A673 (cell line): ENCODE measurements at regions not wholly inside any gene's neighbourhood (a gene's known extent, or its start where the extent isn't known, plus 50 kb on each side); places are given as distances from the start of the nearest gene placed in this dataset.

Source experiments
- BruUV-seq: library from RNA; stranded (reverse); fragments of 400-500 nt; replicated peaks from 2 replicates; lab custom pipeline; 2021; lab: Mats Ljungman, UMichigan
- CTCF ChIA-PET: fragments of 300-600 bp; sonication (Branson Sonifier 250); formaldehyde crosslinking; loops from one replicate; lab custom pipeline; 2022; ENCODE audit warnings: antibody characterized with exemption; lab: Charles Lee
- POLR2A ChIA-PET: fragments of 300-600 bp; sonication (Branson Sonifier 250); formaldehyde crosslinking; loops from one replicate; lab custom pipeline; 2022; ENCODE audit warnings: antibody characterized with exemption; ENCODE audit not compliant: low non-redundant PET; lab: Charles Lee
- DNase-seq: peaks from one replicate; pipeline ENCODE4 v3.0.0-alpha.2; 2015; ENCODE audit warnings: low spot score
- H3K27ac ChIP-seq: fragments of 200-600 bp; sonication (generic); 2 replicates; pipeline ENCODE4 v1.5.1; 2016; ENCODE audit warnings: mixed run types, low read depth, mild to moderate bottlenecking, mixed read lengths, antibody characterized with exemption, low read length; ENCODE audit not compliant: poor library complexity, severe bottlenecking
- H3K27me3 ChIP-seq: fragments of 200-600 bp; sonication (generic); replicated peaks from 2 replicates; pipeline ENCODE4 v1.6.1; 2017; ENCODE audit warnings: mixed run types, low read depth, mild to moderate bottlenecking, mixed read lengths, antibody characterized with exemption, low read length; ENCODE audit not compliant: insufficient read depth, poor library complexity
- H3K36me3 ChIP-seq: fragments of 200-600 bp; sonication (generic); 2 replicates; pipeline ENCODE4 v1.6.1; 2016; ENCODE audit warnings: mixed run types, mild to moderate bottlenecking, mixed read lengths, antibody characterized with exemption, low read length; ENCODE audit not compliant: insufficient read depth, poor library complexity, severe bottlenecking
- H3K4me1 ChIP-seq: fragments of 200-600 bp; sonication (generic); 2 replicates; pipeline ENCODE4 v1.6.1; 2017; ENCODE audit warnings: mixed run types, mild to moderate bottlenecking, mixed read lengths, antibody characterized with exemption, low read length; ENCODE audit not compliant: insufficient read depth, poor library complexity, severe bottlenecking
- H3K4me3 ChIP-seq: fragments of 200-600 bp; sonication (generic); 2 replicates; pipeline ENCODE4 v1.5.1; 2016; ENCODE audit warnings: low read depth, mixed run types, mild to moderate bottlenecking, mixed read lengths, low read length; ENCODE audit not compliant: poor library complexity, severe bottlenecking
- H3K9me3 ChIP-seq: fragments of 200-600 bp; sonication (generic); 2 replicates; pipeline ENCODE4 v1.6.1; 2016; ENCODE audit warnings: mixed run types, low read depth, mild to moderate bottlenecking, mixed read lengths, antibody characterized with exemption, low read length; ENCODE audit not compliant: poor library complexity, severe bottlenecking
- EZH2 ChIP-seq: fragments of 200-600 bp; sonication (generic); IDR thresholded peaks from 2 replicates; pipeline ENCODE4 v1.6.1; 2017; ENCODE audit warnings: borderline replicate concordance, low read depth, mild to moderate bottlenecking, mixed read lengths, antibody characterized with exemption, low read length; ENCODE audit not compliant: poor library complexity, severe bottlenecking
- intact Hi-C: fragments of 100-400 bp; cut with micrococcal nuclease; formaldehyde crosslinking; loops from one replicate; pipeline ENCODE4 v1.10.0; 2022; ENCODE audit not compliant: unreplicated experiment
- TF ChIP-seq, protein P1 (sequence below): fragments of 300-800, 200-600 bp; sonication (generic); conservative IDR thresholded peaks from 2 replicates; pipeline ENCODE4 v1.5.1; 2017; ENCODE audit warnings: low read depth, mild to moderate bottlenecking, antibody characterized with exemption, low read length, moderate library complexity, mixed read lengths

DNA sequence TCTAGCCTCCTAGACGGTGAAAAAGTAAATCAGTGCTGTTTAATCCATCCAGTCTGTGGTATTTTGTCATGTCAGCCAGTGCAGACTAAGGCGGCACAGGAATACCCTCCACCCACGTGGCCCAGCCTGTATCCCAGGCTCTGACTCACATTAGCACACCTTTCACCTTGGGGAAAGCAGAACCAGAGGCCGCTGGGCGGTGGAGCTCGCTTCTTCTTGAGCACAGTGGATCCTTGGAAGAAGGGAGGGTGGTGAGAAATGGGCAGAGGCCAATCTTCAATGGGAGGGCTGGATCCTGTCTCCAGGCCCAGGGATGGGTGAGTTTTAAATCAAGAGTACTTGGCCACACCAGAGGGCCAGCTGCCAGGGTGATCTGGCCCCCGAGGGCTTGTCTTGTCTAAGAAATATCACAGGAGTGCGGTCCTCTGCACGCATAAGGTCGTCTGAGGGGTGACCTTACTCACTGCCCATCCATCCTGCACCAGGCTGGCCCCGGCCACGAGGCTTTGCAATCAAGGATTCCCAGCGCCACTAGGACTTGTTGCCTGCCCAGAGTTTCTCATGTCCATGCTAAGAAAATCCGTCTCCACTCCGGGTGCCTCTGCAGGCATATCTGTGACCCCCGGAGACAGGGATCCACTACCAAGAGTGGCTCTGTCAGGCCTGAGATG lies 658.5 kb downstream of the BRD1 start:
- Histone ChIP-seq H3K36me3 (no peaks in the 10 kb centered on the region), H3K27ac (no peak overlapping the region), H3K4me1 (no peaks in the 10 kb centered on the region), H3K4me3 (no peak overlapping the region), H3K9me3 (no peaks in the 10 kb centered on the region), H3K27me3 (no peaks in the 10 kb centered on the region)
- ChIA-PET POLR2A (no interaction called here), CTCF (no interaction called here)
- DNase-seq: no peak
- no TSS peak for BruUV-seq
- TF ChIP-seq, protein P1, sequence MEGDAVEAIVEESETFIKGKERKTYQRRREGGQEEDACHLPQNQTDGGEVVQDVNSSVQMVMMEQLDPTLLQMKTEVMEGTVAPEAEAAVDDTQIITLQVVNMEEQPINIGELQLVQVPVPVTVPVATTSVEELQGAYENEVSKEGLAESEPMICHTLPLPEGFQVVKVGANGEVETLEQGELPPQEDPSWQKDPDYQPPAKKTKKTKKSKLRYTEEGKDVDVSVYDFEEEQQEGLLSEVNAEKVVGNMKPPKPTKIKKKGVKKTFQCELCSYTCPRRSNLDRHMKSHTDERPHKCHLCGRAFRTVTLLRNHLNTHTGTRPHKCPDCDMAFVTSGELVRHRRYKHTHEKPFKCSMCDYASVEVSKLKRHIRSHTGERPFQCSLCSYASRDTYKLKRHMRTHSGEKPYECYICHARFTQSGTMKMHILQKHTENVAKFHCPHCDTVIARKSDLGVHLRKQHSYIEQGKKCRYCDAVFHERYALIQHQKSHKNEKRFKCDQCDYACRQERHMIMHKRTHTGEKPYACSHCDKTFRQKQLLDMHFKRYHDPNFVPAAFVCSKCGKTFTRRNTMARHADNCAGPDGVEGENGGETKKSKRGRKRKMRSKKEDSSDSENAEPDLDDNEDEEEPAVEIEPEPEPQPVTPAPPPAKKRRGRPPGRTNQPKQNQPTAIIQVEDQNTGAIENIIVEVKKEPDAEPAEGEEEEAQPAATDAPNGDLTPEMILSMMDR: no peak
- TF ChIP-seq EZH2: no peak
- intact Hi-C loops: no loop called here

DNA sequence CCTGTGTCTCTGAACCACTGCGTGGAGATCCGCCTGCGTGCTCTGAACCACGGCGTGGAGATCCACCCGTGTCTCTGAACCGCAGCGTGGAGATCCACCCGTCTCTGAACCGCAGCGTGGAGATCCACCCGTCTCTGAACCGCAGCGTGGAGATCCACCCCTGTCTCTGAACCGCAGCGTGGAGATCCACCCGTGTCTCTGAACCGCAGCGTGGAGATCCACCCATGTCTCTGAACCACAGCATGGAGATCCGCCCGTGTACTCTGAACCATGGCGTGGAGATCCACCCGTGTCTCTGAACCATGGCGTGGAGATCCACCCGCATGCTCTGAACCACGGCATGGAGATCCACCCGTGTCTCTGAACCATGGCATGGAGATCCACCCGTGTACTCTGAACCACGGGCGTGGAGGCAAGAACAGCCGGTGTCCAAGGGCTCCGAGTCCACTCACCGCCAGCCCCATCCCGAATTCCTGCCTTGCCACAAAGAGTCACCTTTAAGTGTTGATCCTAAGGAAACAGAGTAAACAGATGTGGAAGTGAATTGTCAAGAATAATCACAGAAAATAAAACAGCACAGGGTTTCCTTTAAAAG lies 659.4 kb downstream of the BRD1 start:
- no peak for DNase-seq
- CTCF ChIA-PET: no interaction called here

DNA sequence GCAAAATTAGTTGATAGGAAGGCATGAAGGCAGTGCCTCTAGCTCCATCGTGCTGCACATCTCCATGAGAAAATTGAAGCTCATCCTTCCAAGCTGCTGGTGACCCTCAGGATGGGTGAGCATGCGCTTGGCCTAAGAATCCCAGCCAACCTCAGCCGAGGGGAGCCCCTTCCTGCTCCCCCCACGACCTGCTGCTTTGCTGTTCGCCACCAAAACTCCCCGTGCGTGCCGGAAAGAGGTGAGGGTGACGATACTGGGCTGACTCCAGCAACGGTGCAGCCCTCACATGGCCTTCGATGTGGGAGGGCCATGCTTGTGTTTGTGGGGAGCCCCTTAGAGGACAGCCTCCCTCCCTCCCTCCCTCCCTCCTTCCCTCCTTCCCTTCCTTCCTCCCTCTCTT lies 660.9 kb downstream of the BRD1 start:
- intact Hi-C loops: no loop called here
- no peak overlapping the region for H3K27ac ChIP-seq
- no peaks in the 10 kb centered on the region for H3K36me3 ChIP-seq
- no peaks in the 10 kb centered on the region for H3K9me3 ChIP-seq
- H3K4me1 ChIP-seq: no peaks in the 10 kb centered on the region
- CTCF ChIA-PET: no interaction called here
- no peak for DNase-seq
- TF ChIP-seq, protein P1: no peak
- TF ChIP-seq EZH2: no peak
- POLR2A ChIA-PET: no interaction called here
- BruUV-seq: no TSS peak
- H3K27me3 ChIP-seq: no peaks in the 10 kb centered on the region
- H3K4me3 ChIP-seq: no peak overlapping the region

More for the DNA sequence above, 659.4 kb downstream of the BRD1 start:
- H3K4me3 ChIP-seq: no peak overlapping the region
- H3K36me3 ChIP-seq: no peaks in the 10 kb centered on the region
- H3K4me1 ChIP-seq: no peaks in the 10 kb centered on the region
- TF ChIP-seq, protein P1: no peak
- TF ChIP-seq EZH2: no peak
- H3K27ac ChIP-seq: no peak overlapping the region
- no peaks in the 10 kb centered on the region for H3K9me3 ChIP-seq
- BruUV-seq: no TSS peak
- intact Hi-C loops: no loop called here
- no peaks in the 10 kb centered on the region for H3K27me3 ChIP-seq
- POLR2A ChIA-PET: no interaction called here
